Left lung (tissue), 4 donors: ENCODE measurements at regions not wholly inside any gene's neighbourhood (a gene's known extent, or its start where the extent isn't known, plus 50 kb on each side); places are given as distances from the start of the nearest gene placed in this dataset.
A peak's percentile ranks its signal among the peaks of the same experiment; 100 is the strongest.

Experiments used
- ATAC-seq: fragments of 200-7000 bp; cut with Tn5 transposase; one replicate; pipeline ENCODE4 v1.9.1; 2020; ENCODE audit warnings: moderate library complexity
- DNase-seq, 4 donors: peaks; one replicate each; pipeline ENCODE4 v3.0.0-alpha.2; 2013 to 2020
- H3K27ac ChIP-seq, 2 donors: fragments of 200-600 bp; sonication (generic) in 1 of 2; one replicate each; pipeline versions ENCODE4 v1.5.0 to v1.8.0; 2020 to 2021
- H3K27me3 ChIP-seq, 2 donors: fragments of 200-600 bp; sonication (generic) in 1 of 2; one replicate each; pipeline versions ENCODE4 v1.5.0 to v1.8.0; 2020 to 2021
- H3K36me3 ChIP-seq, 2 donors: fragments of 200-600 bp; sonication (generic) in 1 of 2; one replicate each; pipeline versions ENCODE4 v1.5.0 to v1.8.0; 2020 to 2021
- H3K4me1 ChIP-seq, 2 donors: fragments of 200-600 bp; one replicate each; pipeline ENCODE4 v1.8.0; 2021
- H3K4me3 ChIP-seq, 2 donors: fragments of 200-600 bp; sonication (generic) in 1 of 2; one replicate each; pipeline versions ENCODE4 v1.5.0 to v1.8.0; 2020 to 2021; ENCODE audit warnings: mild to moderate bottlenecking in 1 of 2
- H3K9me3 ChIP-seq, 2 donors: fragments of 200-600 bp; sonication (generic) in 1 of 2; one replicate each; pipeline versions ENCODE4 v1.5.0 to v1.8.0; 2020 to 2021
- CTCF ChIP-seq, 2 donors: fragments of 200-600 bp; sonication (generic) in 1 of 2; IDR thresholded peaks; one replicate each; pipeline versions ENCODE4 v1.5.0 to v1.8.0; 2021; ENCODE audit warnings: antibody characterized with exemption in 2 of 2
- intact Hi-C, 2 donors: fragments of 100-400 bp; cut with DNase I; formaldehyde crosslinking; loops; one replicate each; pipeline versions ENCODE4 v1.11.2 to v1.14.2; 2022
- donor health status: DM: no; HTN: yes; CAD: no.
- donor health status: DM: no; HTN: no; CAD: no.

- DNase-seq (no peak), ATAC-seq (no peak)
- intact Hi-C loops = no loop called here
- Histone ChIP-seq H3K4me1 (no peaks in the 10 kb centered on the region), H3K9me3 (peaks cover 0 to 3% of the 10 kb centered on the region in 2 donors), H3K36me3 (no peaks in the 10 kb centered on the region), H3K4me3 (no peak overlapping the region), H3K27ac (no peak overlapping the region), H3K27me3 (no peaks in the 10 kb centered on the region)
- no peak for TF ChIP-seq CTCF (IDR thresholded peaks at IDR 0.05)
Measured at GRCh38 chr5:106418196-106418595, 1252.5 kb downstream of the EFNA5 start.

- ATAC-seq (no peak), DNase-seq (peak in 1 of 4 donors; percentile 5)
- no peak for TF ChIP-seq CTCF (IDR thresholded peaks at IDR 0.05)
- Histone ChIP-seq H3K27me3 (no peaks in the 10 kb centered on the region), H3K36me3 (no peaks in the 10 kb centered on the region), H3K4me1 (no peaks in the 10 kb centered on the region), H3K9me3 (peaks cover 0 to under 1% of the 10 kb centered on the region in 2 donors), H3K27ac (no peak overlapping the region), H3K4me3 (no peak overlapping the region)
- intact Hi-C loops = no loop called here
Measured at GRCh38 chr5:106417566-106417965, 1253.2 kb downstream of the EFNA5 start.

DNA sequence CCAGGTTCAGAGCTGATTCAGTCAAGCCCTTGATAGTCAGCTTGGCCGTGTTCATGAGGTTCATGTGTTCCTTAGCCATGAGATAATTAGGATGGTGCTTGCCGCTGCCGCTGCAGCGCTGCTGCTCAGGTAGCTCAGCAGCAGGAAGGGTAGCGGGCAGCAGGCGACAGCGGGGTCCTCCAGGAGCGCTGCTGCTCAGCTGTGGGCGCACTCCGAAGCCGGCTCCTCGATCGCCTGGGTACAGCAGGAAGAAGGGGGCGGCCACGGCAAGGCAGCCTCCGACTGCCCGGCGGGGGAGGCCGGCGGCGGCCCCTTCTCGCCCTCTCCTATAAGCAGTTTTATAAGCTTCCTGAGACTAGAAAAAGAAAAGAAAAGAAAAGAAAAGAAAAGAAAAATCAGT lies 1253.6 kb downstream of the EFNA5 start:
- Histone ChIP-seq H3K4me3 (no peak overlapping the region), H3K27ac (no peak overlapping the region), H3K27me3 (no peaks in the 10 kb centered on the region), H3K9me3 (no peaks in the 10 kb centered on the region), H3K36me3 (no peaks in the 10 kb centered on the region), H3K4me1 (no peaks in the 10 kb centered on the region)
- ATAC-seq = no peak
- DNase-seq = peak in 2 of 4 donors; percentile 18 to 58
- TF ChIP-seq CTCF (IDR thresholded peaks at IDR 0.05) = no peak
- intact Hi-C loops = no loop called here

GRCh38 chr5:106415541-106415940 lies 1255.2 kb downstream of the EFNA5 start:
- no peak overlapping the region for H3K27ac ChIP-seq
- DNase-seq (no peak), ATAC-seq (no peak)
- H3K9me3 ChIP-seq = no peaks in the 10 kb centered on the region
- intact Hi-C loops = no loop called here
- no peak for TF ChIP-seq CTCF (IDR thresholded peaks at IDR 0.05)
- no peak overlapping the region for H3K4me3 ChIP-seq
- no peaks in the 10 kb centered on the region for H3K36me3 ChIP-seq
- H3K27me3 ChIP-seq = no peaks in the 10 kb centered on the region
- H3K4me1 ChIP-seq = no peaks in the 10 kb centered on the region

- Histone ChIP-seq H3K36me3 (no peaks in the 10 kb centered on the region), H3K4me3 (no peak overlapping the region), H3K27me3 (no peaks in the 10 kb centered on the region), H3K27ac (no peak overlapping the region), H3K4me1 (no peaks in the 10 kb centered on the region), H3K9me3 (no peaks in the 10 kb centered on the region)
- ATAC-seq (no peak), DNase-seq (no peak)
- intact Hi-C loops = no loop called here
- TF ChIP-seq CTCF (IDR thresholded peaks at IDR 0.05) = no peak
Measured at GRCh38 chr5:106414342-106414741, 1256.4 kb downstream of the EFNA5 start.
